ENCODE measurements at regions not wholly inside any gene's neighbourhood (a gene's known extent, or its start where the extent isn't known, plus 50 kb on each side); places are given as distances from the start of the nearest gene placed in this dataset.

DNA sequence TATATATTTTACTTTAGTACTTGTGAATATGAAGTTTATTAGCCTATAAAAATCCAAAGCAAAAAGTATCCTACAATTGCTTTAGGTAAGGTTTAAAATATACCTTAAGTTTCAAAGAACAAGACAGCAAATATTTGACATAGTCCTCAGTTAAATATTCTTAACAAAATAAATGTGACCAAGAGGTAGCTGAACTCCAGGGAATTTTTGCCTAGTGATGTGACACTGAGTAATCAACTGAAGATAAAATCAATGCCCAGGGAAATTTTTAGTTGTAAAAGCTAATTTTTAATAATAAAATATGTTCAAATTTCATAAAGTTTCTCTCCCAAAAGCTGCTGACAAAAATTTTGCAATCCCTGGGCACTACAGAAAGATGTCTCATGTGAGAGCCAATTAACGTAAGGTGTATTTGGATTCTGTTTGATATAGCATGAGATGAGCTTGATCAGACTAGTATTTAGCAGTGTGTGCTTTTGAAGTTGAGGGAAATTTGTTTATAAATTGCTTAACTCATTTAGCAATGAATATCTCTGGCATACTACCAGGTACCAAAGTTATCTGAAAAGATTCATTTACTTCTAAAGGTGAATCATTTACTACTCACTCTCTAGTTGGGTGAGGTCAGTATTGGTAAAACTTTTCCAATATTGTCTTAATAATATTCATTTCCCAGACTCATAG, 80.2 kb upstream of the PALMD start:
- Mint-ChIP-seq H3K27ac (no peak overlapping the region), H3K36me3 (no peaks in the 10 kb centered on the region), H3K4me1 (no peaks in the 10 kb centered on the region), H3K4me3 (no peak overlapping the region), H3K9me3 (peaks cover 11% of the 10 kb centered on the region), H3K27me3 (ENCODE audit: low read depth) (no peaks in the 10 kb centered on the region)
- DNase-seq (ENCODE audit: low spot score) = no peak
- TF ChIP-seq, protein P1, sequence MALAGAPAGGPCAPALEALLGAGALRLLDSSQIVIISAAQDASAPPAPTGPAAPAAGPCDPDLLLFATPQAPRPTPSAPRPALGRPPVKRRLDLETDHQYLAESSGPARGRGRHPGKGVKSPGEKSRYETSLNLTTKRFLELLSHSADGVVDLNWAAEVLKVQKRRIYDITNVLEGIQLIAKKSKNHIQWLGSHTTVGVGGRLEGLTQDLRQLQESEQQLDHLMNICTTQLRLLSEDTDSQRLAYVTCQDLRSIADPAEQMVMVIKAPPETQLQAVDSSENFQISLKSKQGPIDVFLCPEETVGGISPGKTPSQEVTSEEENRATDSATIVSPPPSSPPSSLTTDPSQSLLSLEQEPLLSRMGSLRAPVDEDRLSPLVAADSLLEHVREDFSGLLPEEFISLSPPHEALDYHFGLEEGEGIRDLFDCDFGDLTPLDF (CRISPR knock-in tag; IDR thresholded peaks at IDR 0.05) = no peak
- TF ChIP-seq, protein P2, sequence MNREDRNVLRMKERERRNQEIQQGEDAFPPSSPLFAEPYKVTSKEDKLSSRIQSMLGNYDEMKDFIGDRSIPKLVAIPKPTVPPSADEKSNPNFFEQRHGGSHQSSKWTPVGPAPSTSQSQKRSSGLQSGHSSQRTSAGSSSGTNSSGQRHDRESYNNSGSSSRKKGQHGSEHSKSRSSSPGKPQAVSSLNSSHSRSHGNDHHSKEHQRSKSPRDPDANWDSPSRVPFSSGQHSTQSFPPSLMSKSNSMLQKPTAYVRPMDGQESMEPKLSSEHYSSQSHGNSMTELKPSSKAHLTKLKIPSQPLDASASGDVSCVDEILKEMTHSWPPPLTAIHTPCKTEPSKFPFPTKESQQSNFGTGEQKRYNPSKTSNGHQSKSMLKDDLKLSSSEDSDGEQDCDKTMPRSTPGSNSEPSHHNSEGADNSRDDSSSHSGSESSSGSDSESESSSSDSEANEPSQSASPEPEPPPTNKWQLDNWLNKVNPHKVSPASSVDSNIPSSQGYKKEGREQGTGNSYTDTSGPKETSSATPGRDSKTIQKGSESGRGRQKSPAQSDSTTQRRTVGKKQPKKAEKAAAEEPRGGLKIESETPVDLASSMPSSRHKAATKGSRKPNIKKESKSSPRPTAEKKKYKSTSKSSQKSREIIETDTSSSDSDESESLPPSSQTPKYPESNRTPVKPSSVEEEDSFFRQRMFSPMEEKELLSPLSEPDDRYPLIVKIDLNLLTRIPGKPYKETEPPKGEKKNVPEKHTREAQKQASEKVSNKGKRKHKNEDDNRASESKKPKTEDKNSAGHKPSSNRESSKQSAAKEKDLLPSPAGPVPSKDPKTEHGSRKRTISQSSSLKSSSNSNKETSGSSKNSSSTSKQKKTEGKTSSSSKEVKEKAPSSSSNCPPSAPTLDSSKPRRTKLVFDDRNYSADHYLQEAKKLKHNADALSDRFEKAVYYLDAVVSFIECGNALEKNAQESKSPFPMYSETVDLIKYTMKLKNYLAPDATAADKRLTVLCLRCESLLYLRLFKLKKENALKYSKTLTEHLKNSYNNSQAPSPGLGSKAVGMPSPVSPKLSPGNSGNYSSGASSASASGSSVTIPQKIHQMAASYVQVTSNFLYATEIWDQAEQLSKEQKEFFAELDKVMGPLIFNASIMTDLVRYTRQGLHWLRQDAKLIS (CRISPR knock-in tag; IDR thresholded peaks at IDR 0.05; ENCODE audit: borderline replicate concordance) = no peak
- TF ChIP-seq ZNF232 (CRISPR knock-in tag; IDR thresholded peaks at IDR 0.05) (no peak), MYBL2 (CRISPR knock-in tag; IDR thresholded peaks at IDR 0.05) (no peak), ZNF138 (CRISPR knock-in tag; conservative IDR thresholded peaks at IDR 0.05) (no peak), GABPB1 (CRISPR knock-in tag; IDR thresholded peaks at IDR 0.05) (no peak), ZNF317 (CRISPR knock-in tag; IDR thresholded peaks at IDR 0.05; ENCODE audit: borderline replicate concordance, low read depth) (no peak), FOXJ3 (CRISPR knock-in tag; IDR thresholded peaks at IDR 0.05; ENCODE audit: borderline replicate concordance) (no peak), TP53 (CRISPR knock-in tag; IDR thresholded peaks at IDR 0.05) (no peak), ZNF671 (CRISPR knock-in tag; IDR thresholded peaks at IDR 0.05) (no peak)
- TF ChIP-seq, protein P3, sequence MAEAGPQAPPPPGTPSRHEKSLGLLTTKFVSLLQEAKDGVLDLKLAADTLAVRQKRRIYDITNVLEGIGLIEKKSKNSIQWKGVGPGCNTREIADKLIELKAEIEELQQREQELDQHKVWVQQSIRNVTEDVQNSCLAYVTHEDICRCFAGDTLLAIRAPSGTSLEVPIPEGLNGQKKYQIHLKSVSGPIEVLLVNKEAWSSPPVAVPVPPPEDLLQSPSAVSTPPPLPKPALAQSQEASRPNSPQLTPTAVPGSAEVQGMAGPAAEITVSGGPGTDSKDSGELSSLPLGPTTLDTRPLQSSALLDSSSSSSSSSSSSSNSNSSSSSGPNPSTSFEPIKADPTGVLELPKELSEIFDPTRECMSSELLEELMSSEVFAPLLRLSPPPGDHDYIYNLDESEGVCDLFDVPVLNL (CRISPR knock-in tag; IDR thresholded peaks at IDR 0.05; ENCODE audit: borderline replicate concordance, low read depth) = no peak
- TF ChIP-seq, protein P4, sequence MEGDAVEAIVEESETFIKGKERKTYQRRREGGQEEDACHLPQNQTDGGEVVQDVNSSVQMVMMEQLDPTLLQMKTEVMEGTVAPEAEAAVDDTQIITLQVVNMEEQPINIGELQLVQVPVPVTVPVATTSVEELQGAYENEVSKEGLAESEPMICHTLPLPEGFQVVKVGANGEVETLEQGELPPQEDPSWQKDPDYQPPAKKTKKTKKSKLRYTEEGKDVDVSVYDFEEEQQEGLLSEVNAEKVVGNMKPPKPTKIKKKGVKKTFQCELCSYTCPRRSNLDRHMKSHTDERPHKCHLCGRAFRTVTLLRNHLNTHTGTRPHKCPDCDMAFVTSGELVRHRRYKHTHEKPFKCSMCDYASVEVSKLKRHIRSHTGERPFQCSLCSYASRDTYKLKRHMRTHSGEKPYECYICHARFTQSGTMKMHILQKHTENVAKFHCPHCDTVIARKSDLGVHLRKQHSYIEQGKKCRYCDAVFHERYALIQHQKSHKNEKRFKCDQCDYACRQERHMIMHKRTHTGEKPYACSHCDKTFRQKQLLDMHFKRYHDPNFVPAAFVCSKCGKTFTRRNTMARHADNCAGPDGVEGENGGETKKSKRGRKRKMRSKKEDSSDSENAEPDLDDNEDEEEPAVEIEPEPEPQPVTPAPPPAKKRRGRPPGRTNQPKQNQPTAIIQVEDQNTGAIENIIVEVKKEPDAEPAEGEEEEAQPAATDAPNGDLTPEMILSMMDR (IDR thresholded peaks at IDR 0.05) = no peak
- no peak for ATAC-seq
- POLR2A ChIA-PET = no interaction called here
- CTCF ChIA-PET = no interaction called here

DNA sequence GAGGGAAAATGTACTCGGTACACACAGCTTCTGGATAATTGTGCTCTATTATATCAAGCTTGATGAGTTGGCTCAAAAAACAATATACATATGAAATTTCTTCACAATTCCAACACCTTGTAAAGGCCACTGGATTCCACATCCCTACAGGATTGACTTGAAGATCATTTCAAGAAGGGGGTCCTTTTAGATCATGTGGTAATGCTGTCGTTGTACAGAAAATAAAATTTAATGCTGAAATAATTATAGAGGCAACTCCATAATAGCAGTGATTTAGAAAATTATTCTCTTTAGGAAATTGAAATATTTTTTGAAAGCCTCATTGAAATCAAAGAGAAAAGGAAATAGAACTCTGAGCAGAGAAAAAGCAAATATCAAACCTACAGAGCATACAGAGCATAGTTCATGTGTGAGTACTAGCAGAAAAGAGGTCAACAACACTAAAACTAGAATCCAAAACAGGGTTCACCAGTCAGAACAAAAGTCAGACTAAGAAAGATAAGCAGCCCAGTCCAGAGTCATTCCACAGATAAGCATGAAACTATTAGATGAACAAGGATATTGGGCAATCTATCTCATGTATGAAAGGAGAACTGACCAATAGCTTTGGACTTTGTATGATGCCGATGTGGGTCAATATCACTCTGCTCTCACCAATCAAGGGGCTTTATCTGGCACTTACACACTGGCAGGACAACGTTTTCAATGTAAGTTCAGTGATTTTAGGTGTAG, 79.5 kb upstream of the PALMD start:
- 0 out of 2 replicates have a peak, but pooled peaks have one; percentile 21 for TF ChIP-seq GABPB1 (CRISPR knock-in tag; IDR thresholded peaks at IDR 0.05)
- TF ChIP-seq, protein P5, sequence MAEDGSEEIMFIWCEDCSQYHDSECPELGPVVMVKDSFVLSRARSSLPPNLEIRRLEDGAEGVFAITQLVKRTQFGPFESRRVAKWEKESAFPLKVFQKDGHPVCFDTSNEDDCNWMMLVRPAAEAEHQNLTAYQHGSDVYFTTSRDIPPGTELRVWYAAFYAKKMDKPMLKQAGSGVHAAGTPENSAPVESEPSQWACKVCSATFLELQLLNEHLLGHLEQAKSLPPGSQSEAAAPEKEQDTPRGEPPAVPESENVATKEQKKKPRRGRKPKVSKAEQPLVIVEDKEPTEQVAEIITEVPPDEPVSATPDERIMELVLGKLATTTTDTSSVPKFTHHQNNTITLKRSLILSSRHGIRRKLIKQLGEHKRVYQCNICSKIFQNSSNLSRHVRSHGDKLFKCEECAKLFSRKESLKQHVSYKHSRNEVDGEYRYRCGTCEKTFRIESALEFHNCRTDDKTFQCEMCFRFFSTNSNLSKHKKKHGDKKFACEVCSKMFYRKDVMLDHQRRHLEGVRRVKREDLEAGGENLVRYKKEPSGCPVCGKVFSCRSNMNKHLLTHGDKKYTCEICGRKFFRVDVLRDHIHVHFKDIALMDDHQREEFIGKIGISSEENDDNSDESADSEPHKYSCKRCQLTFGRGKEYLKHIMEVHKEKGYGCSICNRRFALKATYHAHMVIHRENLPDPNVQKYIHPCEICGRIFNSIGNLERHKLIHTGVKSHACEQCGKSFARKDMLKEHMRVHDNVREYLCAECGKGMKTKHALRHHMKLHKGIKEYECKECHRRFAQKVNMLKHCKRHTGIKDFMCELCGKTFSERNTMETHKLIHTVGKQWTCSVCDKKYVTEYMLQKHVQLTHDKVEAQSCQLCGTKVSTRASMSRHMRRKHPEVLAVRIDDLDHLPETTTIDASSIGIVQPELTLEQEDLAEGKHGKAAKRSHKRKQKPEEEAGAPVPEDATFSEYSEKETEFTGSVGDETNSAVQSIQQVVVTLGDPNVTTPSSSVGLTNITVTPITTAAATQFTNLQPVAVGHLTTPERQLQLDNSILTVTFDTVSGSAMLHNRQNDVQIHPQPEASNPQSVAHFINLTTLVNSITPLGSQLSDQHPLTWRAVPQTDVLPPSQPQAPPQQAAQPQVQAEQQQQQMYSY (CRISPR knock-in tag; IDR thresholded peaks at IDR 0.05) = no peak
- no peaks in the 10 kb centered on the region for H3K27me3 Mint-ChIP-seq (ENCODE audit: low read depth)
- CTCF ChIA-PET = no interaction called here
- POLR2A ChIA-PET = no interaction called here
- DNase-seq (ENCODE audit: low spot score) (no peak), ATAC-seq (no peak)
- H3K27ac Mint-ChIP-seq = no peak overlapping the region
- peaks cover 8% of the 10 kb centered on the region for H3K9me3 Mint-ChIP-seq
- no peaks in the 10 kb centered on the region for H3K4me1 Mint-ChIP-seq
- H3K36me3 Mint-ChIP-seq = no peaks in the 10 kb centered on the region
- H3K4me3 Mint-ChIP-seq = no peak overlapping the region

Measured in WTC11 (cell line).